ENCODE measurements at regions not wholly inside any gene's neighbourhood (a gene's known extent, or its start where the extent isn't known, plus 50 kb on each side); places are given as distances from the start of the nearest gene placed in this dataset.

DNA sequence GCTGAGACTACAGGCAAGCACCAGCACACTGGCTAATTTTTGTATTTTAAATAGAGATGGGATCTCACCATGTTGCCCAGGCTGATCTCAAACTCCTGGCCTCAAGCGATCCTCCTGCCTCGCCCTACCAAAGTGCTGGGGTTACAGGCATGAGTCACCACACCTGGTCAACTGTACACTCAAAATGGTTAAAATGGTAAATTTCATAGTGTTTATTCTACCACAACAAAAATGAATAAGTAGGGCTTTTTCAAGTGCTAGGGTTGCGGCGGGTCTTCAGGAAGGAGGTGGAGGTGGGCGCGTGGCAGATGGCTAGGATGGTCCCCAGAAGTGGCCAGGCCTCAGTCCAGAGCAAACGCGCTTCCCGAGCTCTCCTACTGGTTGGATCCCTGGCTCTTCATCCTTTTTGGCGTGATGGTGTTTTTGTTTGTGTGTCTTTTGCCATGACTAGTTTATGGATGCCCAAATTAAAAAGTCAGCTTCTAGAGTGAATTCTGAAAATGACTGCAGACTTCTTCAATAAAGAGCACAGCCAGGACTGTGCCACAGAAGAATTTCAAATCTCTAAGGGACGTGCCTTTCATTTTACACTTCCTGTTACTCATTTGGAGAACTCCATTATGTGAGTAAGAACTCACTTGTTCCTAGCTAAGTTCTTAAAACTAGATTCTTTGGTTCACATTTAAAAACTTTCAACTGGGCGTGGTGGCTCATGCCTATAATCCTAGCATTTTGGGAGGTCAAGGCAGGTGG, 73.9 kb downstream of the TMEM130 start:
- in situ Hi-C loops (cut with HindIII; ENCODE audit: low pct_unique_long_range_greater_than_20kb, low sequenced_read_pairs) = no loop called here
- no peak for DNase-seq (ENCODE audit: low read depth in 1 of 2, low spot score in 1 of 2)
- TF ChIP-seq JUND (IDR thresholded peaks at IDR 0.05; ENCODE audit: low read depth) = no peak

Measured in T47D (cell line).